ENCODE measurements at regions not wholly inside any gene's neighbourhood (a gene's known extent, or its start where the extent isn't known, plus 50 kb on each side); places are given as distances from the start of the nearest gene placed in this dataset.
A peak's percentile ranks its signal among the peaks of the same experiment; 100 is the strongest.

GRCh38 chr12:90729736-90730135 is 225.2 kb downstream of the CCER1 start:
- DNase-seq: no peak
- no peak overlapping the region for H3K9ac ChIP-seq (ENCODE audit: insufficient read depth in 1 of 2, low read length in 2 of 2)
- no peaks in the 10 kb centered on the region for H3K36me3 ChIP-seq (ENCODE audit: control insufficient read depth in 4 of 4, insufficient read depth in 4 of 4, low read length in 4 of 4)
- H3K4me1 ChIP-seq (ENCODE audit: control insufficient read depth in 5 of 5, insufficient read depth in 5 of 5, low read length in 5 of 5): no peaks in the 10 kb centered on the region
- TF ChIP-seq CTCF (IDR thresholded peaks at IDR 0.05; ENCODE audit: control extremely low read depth, extremely low read depth): no peak
- H3K9me3 ChIP-seq (ENCODE audit: control insufficient read depth in 4 of 4, insufficient read depth in 3 of 4, low read length in 3 of 4): no peaks in the 10 kb centered on the region
- no peaks in the 10 kb centered on the region for H3K27me3 ChIP-seq (ENCODE audit: control insufficient read depth in 3 of 3, insufficient read depth in 3 of 3, low read length in 2 of 3)
- no peak for ATAC-seq (ENCODE audit: insufficient read depth, low FRiP score)
- H3K4me3 ChIP-seq: no peak overlapping the region
- WGBS, 2 donors: 89 to 91% methylated on average over 4 of the region's 4 CpGs
- H3K27ac ChIP-seq (ENCODE audit: low read depth in 1 of 2, low read length in 1 of 2): no peak overlapping the region

GRCh38 chr12:90712671-90713070 is 242.3 kb downstream of the CCER1 start:
- Histone ChIP-seq H3K9me3 (ENCODE audit: control insufficient read depth in 4 of 4, insufficient read depth in 3 of 4, low read length in 3 of 4) (no peaks in the 10 kb centered on the region), H3K9ac (ENCODE audit: insufficient read depth in 1 of 2, low read length in 2 of 2) (no peak overlapping the region), H3K27ac (ENCODE audit: low read depth in 1 of 2, low read length in 1 of 2) (no peak overlapping the region), H3K36me3 (ENCODE audit: control insufficient read depth in 4 of 4, insufficient read depth in 4 of 4, low read length in 4 of 4) (no peaks in the 10 kb centered on the region), H3K27me3 (ENCODE audit: control insufficient read depth in 3 of 3, insufficient read depth in 3 of 3, low read length in 2 of 3) (no peaks in the 10 kb centered on the region), H3K4me1 (ENCODE audit: control insufficient read depth in 5 of 5, insufficient read depth in 5 of 5, low read length in 5 of 5) (no peaks in the 10 kb centered on the region), H3K4me3 (no peak overlapping the region)
- TF ChIP-seq CTCF (IDR thresholded peaks at IDR 0.05; ENCODE audit: control extremely low read depth, extremely low read depth): no peak
- WGBS, 2 donors: 44 to 59% methylated on average over 2 of the region's 2 CpGs
- ATAC-seq (ENCODE audit: insufficient read depth, low FRiP score): no peak
- DNase-seq: peak in 1 of 3 donors; percentile 25

- 88 to 92% methylated on average over 3 of the region's 3 CpGs for WGBS, 2 donors
- TF ChIP-seq CTCF (IDR thresholded peaks at IDR 0.05; ENCODE audit: control extremely low read depth, extremely low read depth): no peak
- Histone ChIP-seq H3K27ac (ENCODE audit: low read depth in 1 of 2, low read length in 1 of 2) (no peak overlapping the region), H3K9me3 (ENCODE audit: control insufficient read depth in 4 of 4, insufficient read depth in 3 of 4, low read length in 3 of 4) (no peaks in the 10 kb centered on the region), H3K4me3 (no peak overlapping the region), H3K4me1 (ENCODE audit: control insufficient read depth in 5 of 5, insufficient read depth in 5 of 5, low read length in 5 of 5) (no peaks in the 10 kb centered on the region), H3K27me3 (ENCODE audit: control insufficient read depth in 3 of 3, insufficient read depth in 3 of 3, low read length in 2 of 3) (no peaks in the 10 kb centered on the region), H3K36me3 (ENCODE audit: control insufficient read depth in 4 of 4, insufficient read depth in 4 of 4, low read length in 4 of 4) (no peaks in the 10 kb centered on the region), H3K9ac (ENCODE audit: insufficient read depth in 1 of 2, low read length in 2 of 2) (no peak overlapping the region)
- no peak for ATAC-seq (ENCODE audit: insufficient read depth, low FRiP score)
- peak in 1 of 3 donors; percentile 4 for DNase-seq
Measured at GRCh38 chr12:90710711-90711110, 244.3 kb downstream of the CCER1 start.

DNA sequence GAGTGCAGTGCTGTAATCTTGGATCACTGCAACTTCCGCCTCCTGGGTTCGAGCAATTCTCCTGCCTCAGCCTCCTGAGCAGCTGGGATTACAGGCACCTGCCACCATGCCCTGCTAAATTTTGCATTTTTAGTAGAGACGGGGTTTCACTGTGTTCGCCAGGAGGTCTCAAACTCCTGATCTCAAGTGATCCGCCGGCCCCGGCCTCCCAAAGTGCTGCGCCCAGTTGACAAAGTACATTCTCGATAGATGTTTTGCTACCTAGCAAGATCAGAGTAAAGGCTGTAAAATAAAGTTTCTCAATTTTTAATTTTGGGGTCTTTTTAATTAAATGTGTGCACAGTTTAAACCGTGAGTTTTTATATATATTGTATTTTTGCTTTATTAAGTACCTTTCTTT is 248.9 kb downstream of the CCER1 start:
- DNase-seq: no peak
- no peak overlapping the region for H3K9ac ChIP-seq (ENCODE audit: insufficient read depth in 1 of 2, low read length in 2 of 2)
- H3K27me3 ChIP-seq (ENCODE audit: control insufficient read depth in 3 of 3, insufficient read depth in 3 of 3, low read length in 2 of 3): no peaks in the 10 kb centered on the region
- H3K4me1 ChIP-seq (ENCODE audit: control insufficient read depth in 5 of 5, insufficient read depth in 5 of 5, low read length in 5 of 5): no peaks in the 10 kb centered on the region
- no peak for ATAC-seq (ENCODE audit: insufficient read depth, low FRiP score)
- TF ChIP-seq CTCF (IDR thresholded peaks at IDR 0.05; ENCODE audit: control extremely low read depth, extremely low read depth): no peak
- no peaks in the 10 kb centered on the region for H3K36me3 ChIP-seq (ENCODE audit: control insufficient read depth in 4 of 4, insufficient read depth in 4 of 4, low read length in 4 of 4)
- no peak overlapping the region for H3K4me3 ChIP-seq
- H3K27ac ChIP-seq (ENCODE audit: low read depth in 1 of 2, low read length in 1 of 2): no peak overlapping the region
- no peaks in the 10 kb centered on the region for H3K9me3 ChIP-seq (ENCODE audit: control insufficient read depth in 4 of 4, insufficient read depth in 3 of 4, low read length in 3 of 4)
- 92 to 95% methylated on average over 10 of the region's 10 CpGs for WGBS, 2 donors

Measured in lung (tissue), 11 donors.